ENCODE measurements at regions not wholly inside any gene's neighbourhood (a gene's known extent, or its start where the extent isn't known, plus 50 kb on each side); places are given as distances from the start of the nearest gene placed in this dataset.

- no peak for DNase-seq
- intact Hi-C loops (cut with DNase I): no loop called here
- H3K36me3 ChIP-seq: no peaks in the 10 kb centered on the region
- no peaks in the 10 kb centered on the region for H3K9me3 ChIP-seq
- no peak overlapping the region for H3K4me3 ChIP-seq
- no peaks in the 10 kb centered on the region for H3K27me3 ChIP-seq
- TF ChIP-seq CTCF (IDR thresholded peaks at IDR 0.05): no peak
- TF ChIP-seq POLR2A (IDR thresholded peaks at IDR 0.05): no peak
- no peak for TF ChIP-seq EP300 (IDR thresholded peaks at IDR 0.05)
- H3K27ac ChIP-seq: no peak overlapping the region
- no peaks in the 10 kb centered on the region for H3K4me1 ChIP-seq (ENCODE audit: insufficient read depth)
- 22 to 30% (median 26%) methylated on average over 8 of the region's 8 CpGs for WGBS, 3 donors
Observed at GRCh38 chr9:79301551-79302391, 270.0 kb upstream of the TLE4 start.

GRCh38 chr9:79302569-79302968 is 269.2 kb upstream of the TLE4 start:
- intact Hi-C loops (cut with DNase I): no loop called here
- 24 to 38% (median 30%) methylated on average over 4 of the region's 4 CpGs for whole genome bisulfite sequencing, 3 donors

GRCh38 chr9:79308012-79308411 is 263.8 kb upstream of the TLE4 start:
- WGBS, 3 donors: 69 to 80% (median 78%) methylated on average over 6 of the region's 6 CpGs
- TF ChIP-seq EP300 (IDR thresholded peaks at IDR 0.05) (no peak), CTCF (IDR thresholded peaks at IDR 0.05) (no peak), POLR2A (IDR thresholded peaks at IDR 0.05) (no peak)
- no peak for DNase-seq
- Histone ChIP-seq H3K4me1 (ENCODE audit: insufficient read depth) (no peaks in the 10 kb centered on the region), H3K4me3 (no peak overlapping the region), H3K27ac (no peak overlapping the region), H3K9me3 (no peaks in the 10 kb centered on the region), H3K27me3 (no peaks in the 10 kb centered on the region), H3K36me3 (no peaks in the 10 kb centered on the region)
- intact Hi-C loops (cut with DNase I): no loop called here

More at GRCh38 chr9:79302569-79302968, 269.2 kb upstream of the TLE4 start:
- H3K27ac ChIP-seq: no peak overlapping the region
- DNase-seq: no peak
- H3K27me3 ChIP-seq: no peaks in the 10 kb centered on the region
- TF ChIP-seq POLR2A (IDR thresholded peaks at IDR 0.05) (no peak), EP300 (IDR thresholded peaks at IDR 0.05) (no peak), CTCF (IDR thresholded peaks at IDR 0.05) (no peak)
- H3K4me1 ChIP-seq (ENCODE audit: insufficient read depth): no peaks in the 10 kb centered on the region
- no peak overlapping the region for H3K4me3 ChIP-seq
- H3K9me3 ChIP-seq: no peaks in the 10 kb centered on the region
- no peaks in the 10 kb centered on the region for H3K36me3 ChIP-seq

GRCh38 chr9:79312686-79313421 is 258.9 kb upstream of the TLE4 start:
- intact Hi-C loops (cut with DNase I): no loop called here
- Histone ChIP-seq H3K27ac (no peak overlapping the region), H3K9me3 (no peaks in the 10 kb centered on the region), H3K4me3 (no peak overlapping the region), H3K27me3 (no peaks in the 10 kb centered on the region), H3K36me3 (no peaks in the 10 kb centered on the region), H3K4me1 (ENCODE audit: insufficient read depth) (no peaks in the 10 kb centered on the region)
- DNase-seq: no peak
- TF ChIP-seq POLR2A (IDR thresholded peaks at IDR 0.05) (no peak), EP300 (IDR thresholded peaks at IDR 0.05) (no peak), CTCF (IDR thresholded peaks at IDR 0.05) (no peak)
- 87 to 89% (median 88%) methylated on average over 13 of the region's 13 CpGs for WGBS, 3 donors

All from ovary (tissue), 7 donors.